ENCODE measurements at regions not wholly inside any gene's neighbourhood (a gene's known extent, or its start where the extent isn't known, plus 50 kb on each side); places are given as distances from the start of the nearest gene placed in this dataset.
"Not testable (repeated sequence)": the region's sequence is repeated elsewhere in the genome, so short reads cannot be mapped to it uniquely, and the experiment has no call there.

DNA sequence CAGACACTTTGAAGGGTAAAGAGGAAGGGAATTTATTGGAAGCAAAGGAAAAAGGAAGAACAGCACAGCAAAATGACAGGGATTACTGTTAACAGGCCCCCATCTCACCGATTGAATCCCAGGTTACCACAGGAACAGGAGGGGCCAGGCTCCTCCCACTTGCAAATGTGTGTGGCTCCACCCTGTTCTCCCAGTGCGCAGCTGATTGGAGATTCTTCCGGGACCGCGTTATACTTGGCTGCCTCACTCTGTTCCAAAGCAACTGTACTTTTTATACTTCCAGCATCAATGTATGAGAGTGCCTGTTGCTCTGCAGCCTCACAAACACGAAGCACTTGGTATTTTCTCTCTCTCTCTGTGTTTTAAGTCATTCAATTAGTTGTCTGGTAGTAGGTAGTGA is 273.6 kb upstream of the MDGA2 start:
- DNase-seq = no peak

DNA sequence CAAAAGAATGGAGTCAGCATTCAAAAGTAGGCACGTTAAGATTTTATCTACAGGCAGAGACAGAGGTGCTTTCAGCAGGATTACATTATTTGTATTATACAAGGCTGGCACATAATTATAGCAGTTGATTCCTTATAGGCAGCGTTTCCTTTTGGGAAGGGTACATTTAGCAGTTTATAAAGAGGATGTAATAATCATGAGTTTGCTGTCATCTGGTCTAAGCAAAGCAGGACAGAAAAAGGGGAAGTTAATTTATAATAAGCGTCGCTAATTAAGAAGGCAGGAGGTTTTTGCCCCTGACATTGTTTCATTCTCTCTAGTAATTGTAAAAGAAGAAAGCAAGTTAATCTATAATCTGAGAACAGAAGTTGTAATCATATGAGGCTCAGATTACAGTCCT is 259.9 kb upstream of the MDGA2 start:
- DNase-seq = no peak

DNA sequence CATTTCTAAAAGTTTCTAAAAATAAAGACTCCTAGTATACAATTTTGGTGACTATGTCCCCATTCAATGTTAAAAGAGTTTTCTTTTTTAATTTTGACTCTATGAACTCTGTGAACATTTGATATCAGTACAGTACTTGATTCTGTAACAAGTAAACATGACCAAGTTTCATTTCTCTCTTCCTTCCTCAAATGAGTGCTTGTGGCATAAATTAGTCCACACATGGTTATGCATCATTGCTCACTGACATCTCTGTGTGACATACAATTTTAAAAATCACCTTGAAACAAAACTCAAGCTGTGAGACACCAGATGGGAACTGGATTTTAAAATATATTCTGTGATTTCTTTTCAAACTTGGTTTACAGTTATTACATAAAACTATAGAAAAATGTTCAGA is 253.9 kb upstream of the MDGA2 start:
- DNase-seq = no peak

DNA sequence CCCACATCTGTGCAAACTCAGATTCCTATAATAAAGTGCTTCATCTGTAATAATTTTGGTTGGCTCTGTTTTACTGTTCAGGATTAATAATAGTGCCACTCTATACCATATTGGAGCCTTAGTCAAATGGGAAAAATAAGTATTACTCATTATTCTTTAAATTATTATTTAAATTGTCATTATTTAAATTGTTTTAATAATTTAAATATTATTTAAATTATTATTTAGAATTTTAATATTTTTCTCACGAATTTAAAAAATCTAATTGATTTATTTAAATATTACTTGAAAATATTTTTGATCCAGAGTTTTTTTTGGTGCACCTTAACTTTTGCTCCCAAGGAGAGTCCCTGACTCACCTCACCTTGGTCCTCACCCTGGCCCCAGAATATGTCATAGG is 245.7 kb upstream of the MDGA2 start:
- DNase-seq = no peak

DNA sequence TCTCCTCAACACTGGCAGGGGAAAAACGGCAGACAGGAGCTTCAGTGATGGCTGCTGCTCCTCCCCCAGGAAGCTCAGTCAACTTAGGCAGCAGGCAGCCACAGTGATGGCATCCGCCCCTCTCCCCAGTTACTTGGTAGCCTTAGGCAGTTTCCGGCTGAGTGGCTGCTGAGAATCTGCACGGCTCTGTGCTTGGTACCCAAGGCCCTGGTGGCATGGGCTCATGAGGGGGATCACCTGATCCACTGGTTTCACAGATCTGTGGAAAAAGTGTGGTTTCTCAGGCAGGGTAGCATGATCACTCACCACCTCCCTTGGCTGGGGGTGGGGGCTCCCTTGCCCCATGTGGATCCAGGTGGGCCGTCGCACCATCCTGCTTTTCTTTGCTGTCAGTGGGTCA is 244.6 kb upstream of the MDGA2 start:
- DNase-seq = no peak

DNA sequence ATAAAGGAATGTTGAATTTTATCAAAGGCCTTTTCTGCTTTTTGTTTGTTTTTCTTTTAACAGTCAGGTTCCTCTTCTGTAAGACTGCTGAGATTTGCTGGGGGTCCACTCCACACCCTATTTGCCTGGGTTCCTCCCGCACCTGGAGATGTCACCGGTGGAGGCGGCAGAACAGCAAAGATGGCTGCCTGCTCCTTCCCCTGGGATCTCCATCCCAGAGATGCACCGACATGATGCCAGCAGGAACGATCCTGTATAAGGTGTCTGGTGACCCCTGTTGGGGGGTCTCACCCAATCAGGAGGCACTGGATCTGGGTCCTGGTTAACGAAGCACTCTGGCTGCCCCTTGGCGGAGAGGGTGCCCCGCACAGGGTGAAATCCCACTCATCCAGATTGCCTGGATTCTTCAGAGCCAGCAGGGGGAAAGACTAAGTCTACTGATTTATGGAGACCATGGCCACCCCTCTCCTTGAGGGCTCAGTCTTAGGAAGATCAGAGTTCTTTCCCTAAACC is 244.0 kb upstream of the MDGA2 start:
- no peak for DNase-seq

DNA sequence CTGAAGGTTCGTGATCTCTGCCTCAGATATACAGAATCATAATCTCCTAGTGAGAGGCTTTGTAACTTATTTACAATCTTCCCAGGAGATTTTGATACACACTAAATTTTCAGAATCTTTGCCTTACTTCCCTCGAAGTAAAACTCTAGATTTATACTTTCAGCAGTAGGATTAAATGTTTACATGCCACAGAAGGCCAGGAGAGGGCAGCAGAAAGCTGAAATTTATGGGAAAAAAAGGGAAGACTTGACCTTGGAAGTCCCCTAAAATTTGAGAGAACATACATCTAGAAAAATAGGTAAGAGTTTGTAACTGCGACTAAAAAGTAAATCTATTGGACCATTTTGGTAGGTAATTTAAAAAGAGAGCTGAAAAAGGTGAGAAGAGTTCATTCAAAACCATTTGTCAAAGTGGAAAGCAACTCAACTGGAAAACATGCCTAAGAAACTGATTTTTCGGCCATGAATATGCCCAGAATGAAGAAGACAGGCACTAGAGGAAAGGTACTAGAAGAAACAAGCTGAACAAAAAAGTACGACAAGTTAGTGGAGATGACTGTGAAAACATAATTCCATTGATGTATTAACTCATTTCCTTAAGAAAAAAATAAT is 242.0 kb upstream of the MDGA2 start:
- DNase-seq = no peak

DNA sequence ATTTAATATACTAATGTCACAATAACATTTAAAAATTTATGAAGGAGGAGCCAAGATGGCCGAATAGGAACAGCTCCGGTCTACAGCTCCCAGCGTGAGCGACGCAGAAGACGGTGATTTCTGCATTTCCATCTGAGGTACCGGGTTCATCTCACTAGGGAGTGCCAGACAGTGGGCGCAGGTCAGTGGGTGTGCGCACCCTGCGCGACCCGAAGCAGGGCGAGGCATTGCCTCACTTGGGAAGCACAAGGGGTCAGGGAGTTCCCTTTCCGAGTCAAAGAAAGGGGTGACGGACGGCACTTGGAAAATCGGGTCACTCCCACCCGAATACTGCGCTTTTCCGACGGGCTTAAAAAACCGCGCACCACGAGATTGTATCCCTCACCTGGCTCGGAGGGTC is 225.7 kb upstream of the MDGA2 start:
- not testable (repeated sequence) for DNase-seq

DNA sequence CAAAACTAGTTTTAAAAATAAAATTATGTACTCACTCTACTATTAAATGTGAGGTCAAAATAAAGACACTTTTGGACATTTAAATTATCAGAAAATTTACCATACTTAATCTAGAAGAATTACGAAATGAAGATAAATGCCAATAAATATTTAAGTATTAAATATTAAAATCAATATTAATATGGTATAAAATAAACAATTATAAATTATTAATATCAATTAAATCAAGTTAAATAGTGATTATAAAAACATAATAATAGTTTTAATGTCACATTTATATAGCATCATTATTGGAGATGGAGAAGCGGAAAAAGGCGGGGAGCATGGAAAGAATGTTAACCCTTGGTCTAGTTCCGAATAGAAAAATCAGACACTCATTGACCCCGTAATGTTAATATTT is 224.3 kb upstream of the MDGA2 start:
- DNase-seq = no peak

DNA sequence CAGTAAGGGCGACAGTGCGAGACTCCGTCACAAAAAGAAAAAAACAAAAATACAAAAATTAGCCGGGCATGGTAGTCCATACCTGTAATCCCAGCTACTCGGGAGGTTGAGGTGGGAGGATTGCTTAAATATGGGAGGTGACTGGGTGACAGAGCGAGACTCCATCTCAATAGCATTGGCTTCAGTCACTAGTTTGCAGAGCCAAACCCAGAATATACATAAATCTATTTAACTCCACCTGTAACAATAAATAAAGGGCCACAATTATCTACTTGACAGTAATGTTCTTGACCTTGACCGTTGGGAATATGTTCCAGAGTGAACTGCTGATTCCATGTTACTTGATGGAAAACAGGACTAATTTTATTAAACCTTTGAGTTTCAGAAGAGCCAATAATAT is 198.9 kb upstream of the MDGA2 start:
- no peak for DNase-seq

DNA sequence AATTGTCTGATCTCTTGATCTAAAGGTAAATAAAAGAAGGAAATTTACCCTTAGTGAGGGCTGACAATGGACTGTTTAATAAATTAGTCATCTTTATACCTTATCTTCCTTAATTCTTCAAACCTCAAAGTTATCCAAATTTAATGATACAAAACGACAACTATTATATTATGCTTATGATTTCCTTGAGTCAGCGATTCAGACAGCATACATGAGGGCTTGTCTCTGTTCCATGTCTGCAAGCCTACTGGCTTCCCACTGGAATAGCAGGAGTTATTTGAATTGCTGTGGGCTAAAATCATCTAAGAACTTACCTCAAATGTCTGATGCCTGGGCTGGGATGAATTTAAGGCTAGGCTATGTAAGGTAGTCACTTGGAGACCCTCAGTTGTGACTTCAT is 197.2 kb upstream of the MDGA2 start:
- no peak for DNase-seq

DNA sequence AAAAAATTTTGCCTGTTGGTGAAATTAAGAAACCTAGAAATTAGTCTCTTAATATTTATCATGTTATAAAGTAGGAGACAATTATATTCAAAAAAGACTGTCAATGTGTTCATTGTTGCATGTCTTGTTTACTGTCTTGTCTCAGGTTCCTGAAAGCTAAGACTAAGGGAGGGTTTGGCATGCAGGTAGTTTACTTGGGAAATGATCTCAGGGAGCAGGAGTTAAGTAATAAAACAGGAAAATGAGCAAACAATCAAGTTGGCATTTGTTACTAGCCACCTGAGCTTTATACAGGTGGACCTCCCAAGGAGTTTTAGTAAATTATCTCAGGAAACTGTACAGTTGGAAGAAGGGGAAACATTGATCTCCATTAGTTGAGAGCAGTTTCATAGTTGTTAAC is 188.0 kb upstream of the MDGA2 start:
- no peak for DNase-seq

DNA sequence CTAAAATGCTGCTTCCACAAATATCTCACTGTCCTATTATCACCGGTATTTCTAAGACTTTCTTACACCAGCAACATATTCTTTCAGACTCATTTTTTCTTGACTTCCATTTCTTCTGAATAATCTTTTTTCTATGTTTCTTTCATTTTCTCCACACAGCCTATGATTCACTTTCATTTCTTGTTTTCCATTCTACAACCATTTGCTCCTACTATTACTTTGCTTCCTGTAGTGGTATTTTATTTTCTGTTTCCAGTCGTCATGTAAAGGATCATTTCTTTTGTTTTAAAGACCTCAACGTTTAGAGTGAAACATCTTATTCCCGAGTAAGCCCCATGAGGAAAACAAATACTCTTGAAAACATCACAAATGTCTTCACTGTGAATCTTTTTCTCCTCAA is 182.2 kb upstream of the MDGA2 start:
- no peak for DNase-seq

DNA sequence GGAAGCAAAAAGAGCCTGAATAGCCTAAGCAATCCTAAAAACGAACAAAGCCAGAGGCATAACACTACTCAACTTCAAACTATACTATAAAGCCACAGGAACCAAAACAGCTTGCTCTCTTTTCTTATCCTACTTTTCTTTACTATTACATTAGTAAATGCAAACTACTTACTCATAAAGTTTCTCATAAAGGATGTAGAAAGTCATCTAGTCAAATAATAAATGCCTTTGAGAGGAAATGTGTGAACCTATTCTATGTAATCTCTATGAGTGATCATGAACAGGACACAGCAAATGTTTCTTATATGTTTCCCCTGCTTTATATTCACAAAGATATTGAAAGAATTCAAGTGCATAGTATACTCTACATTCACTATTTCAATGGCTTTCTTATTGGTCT is 176.9 kb upstream of the MDGA2 start:
- no peak for DNase-seq

DNA sequence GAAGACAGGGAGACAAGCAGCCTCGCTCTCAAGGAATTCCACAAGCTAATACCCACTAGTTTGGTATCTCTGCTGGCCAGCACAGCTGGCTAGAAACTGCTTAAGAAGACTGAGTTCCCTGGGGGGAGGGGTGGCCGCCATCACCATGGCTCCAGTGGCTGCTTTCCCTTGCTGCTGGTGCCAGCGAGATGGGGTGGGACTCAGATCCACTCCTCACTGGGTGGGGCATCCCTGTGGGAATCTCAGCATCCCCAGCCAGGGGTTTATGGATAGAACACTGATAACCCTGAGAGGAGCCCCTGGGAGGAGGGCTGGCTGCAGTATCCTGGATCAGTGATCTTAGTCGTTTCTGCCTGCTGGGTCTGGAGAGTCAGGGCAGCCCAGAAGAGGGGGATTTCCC is 170.6 kb upstream of the MDGA2 start:
- no peak for DNase-seq

DNA sequence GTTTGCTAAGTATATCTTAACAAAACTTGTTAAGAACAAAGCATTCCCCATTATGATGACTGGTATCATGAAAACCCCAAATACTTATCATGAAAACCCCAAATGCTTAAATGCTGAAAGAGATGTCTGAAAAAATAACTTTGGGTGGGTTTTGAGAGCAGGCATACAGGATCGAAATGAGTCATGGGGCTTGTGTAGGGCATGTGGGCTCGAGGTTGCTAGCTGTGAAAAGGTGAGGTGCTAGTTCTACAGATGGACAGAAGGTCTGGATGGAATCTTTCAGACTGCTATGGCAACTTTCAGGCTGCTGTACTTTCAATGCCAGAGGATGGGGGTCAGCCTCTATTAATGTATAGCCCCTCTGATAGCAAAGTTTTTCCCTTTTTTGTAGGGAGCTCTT is 167.8 kb upstream of the MDGA2 start:
- no peak for DNase-seq

DNA sequence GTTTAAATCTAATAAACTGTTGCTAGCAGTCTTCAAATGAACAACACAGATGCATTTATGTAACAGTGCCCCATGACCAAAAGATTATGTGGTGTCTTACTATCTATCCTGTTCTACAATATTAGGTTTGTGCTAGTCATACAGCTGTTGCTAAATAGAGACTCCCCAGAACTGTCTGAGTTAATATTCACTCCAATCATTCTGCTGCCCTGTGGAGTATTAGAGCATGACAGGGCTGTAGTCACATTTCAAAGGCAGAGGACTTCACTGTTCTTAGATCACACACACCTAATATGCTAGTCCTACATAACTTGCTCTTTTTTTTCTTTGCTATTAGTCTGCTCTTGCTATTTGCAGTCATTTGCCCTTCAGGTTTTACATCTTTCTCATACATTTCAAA is 157.6 kb upstream of the MDGA2 start:
- DNase-seq = no peak

DNA sequence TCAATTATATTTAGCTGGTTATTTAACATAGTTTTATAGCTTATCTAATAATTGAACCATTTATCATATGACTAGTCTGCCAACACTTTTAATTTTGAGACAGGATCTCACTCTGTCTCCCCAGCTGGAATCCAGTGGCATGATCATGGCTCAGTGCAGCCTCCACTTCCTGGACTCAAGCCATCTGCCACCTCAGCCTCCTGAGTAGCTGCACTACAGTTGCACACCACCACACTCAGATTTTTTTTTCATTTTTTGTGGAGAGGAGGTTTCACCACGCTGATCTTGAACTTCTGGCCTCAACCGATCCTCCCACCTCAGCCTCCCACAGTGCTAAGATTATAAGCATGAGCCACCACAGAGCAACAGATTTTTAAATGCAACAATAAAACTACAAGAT is 151.4 kb upstream of the MDGA2 start:
- DNase-seq = no peak

DNA sequence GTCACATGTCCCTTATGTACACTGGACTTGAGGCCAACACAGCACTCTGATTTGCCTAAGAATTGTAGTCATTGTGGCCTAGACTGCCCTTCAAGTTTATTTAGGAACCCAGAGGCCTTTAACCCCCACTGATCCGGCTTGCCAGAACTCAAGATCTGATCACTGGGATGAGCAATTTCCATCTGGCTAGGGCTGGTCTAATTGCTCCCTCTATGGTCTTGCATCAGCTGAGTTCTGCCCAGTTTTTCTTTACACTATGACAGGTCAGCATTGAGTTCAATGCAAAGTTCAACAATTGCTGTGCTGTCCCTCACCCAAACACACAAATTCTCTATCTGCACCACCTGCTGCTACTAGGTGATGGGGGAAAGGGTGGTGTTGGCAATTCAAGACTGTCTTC is 146.9 kb upstream of the MDGA2 start:
- no peak for DNase-seq

DNA sequence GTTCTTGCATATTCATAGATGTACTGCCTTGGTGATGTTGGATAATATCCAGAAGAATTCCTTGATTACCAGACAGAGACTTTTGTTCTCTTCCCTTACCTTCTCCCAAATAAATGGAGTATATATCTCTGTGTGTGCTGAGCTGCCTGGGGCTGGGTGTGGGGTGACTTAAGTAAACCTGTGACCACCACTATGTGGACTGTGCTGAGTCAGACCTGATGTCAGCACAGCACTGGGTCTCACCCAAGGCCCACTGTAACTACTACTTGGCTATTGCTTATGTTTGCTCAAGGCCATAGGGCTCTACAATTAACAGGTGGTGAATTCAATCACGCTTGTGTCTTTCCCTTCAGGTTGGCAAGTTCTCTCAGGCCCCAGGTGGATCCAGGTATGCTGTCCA is 145.7 kb upstream of the MDGA2 start:
- no peak for DNase-seq

DNA sequence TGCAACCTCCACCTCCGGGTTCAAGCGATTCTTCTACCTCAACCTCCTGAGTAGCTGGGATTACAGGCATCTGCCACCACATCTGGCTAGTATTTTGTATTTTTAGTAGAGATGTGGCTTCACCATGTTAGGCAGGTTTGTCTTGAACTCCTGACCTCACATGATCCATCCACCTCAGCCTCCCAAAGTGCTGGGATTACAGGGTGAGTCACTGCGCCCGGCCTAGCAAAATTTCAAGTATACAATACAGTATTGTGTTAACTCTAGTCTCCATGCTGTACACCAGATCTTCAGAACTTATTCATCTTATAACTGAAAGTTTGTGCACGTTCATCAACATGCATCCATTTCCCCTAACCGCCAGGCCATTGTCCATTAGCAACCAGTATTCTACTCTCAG is 115.1 kb upstream of the MDGA2 start:
- no peak for DNase-seq

DNA sequence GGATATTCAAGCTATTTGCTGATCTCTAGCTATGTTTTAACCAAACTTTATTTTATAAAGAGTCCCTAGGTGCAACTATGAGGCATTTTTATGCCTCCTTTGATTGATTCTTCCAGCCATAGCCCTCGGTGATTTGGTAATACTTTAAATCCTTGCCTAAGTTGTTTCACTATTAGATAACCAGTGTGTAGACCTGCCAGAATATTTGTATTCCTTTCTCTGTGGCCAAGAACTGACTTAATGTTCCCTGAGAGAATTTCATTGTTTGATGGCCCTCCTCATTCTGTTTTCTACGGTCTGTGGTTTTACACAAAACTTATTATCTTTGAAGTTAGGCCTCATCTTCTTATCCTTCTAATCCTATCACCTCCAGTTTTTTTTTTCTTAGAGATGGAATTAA is 109.7 kb upstream of the MDGA2 start:
- DNase-seq = no peak

DNA sequence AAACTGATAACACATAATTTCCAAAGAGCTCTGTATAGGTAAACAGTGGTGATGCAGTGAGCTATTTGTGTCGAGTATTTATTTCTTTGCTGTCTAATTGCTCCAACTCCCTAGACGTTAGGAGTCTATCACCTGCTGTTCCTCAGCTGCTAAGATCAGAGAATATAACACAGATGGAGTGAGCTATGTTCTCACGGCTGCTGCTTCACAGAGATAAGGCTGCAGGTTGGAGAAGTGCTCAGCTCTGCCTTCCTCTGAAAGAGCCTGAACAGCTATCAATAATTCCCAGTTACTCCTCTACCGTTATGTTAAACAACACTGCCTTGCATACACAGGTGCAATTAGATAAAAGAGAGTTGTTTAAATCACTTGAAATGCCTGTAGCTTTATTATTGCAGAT is 103.2 kb upstream of the MDGA2 start:
- no peak for DNase-seq

DNA sequence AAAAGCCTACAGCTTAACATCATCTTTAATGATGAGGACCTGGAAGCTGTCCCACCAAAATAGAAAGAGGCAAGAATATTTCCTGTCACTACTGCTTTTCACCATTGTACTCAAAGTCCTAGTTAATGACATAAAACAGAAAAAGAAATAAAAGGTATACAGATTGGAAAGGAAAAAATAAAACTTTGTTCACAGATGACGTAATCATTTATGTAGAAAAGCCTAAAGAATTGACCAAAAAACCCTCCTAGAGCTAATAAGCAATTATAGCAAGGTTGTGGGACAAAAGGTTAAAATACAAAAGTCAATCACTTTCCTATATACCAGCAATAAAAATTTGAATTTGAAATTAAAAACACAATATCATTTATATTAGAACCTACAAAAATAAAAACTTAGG is 97.2 kb upstream of the MDGA2 start:
- DNase-seq = no peak

DNA sequence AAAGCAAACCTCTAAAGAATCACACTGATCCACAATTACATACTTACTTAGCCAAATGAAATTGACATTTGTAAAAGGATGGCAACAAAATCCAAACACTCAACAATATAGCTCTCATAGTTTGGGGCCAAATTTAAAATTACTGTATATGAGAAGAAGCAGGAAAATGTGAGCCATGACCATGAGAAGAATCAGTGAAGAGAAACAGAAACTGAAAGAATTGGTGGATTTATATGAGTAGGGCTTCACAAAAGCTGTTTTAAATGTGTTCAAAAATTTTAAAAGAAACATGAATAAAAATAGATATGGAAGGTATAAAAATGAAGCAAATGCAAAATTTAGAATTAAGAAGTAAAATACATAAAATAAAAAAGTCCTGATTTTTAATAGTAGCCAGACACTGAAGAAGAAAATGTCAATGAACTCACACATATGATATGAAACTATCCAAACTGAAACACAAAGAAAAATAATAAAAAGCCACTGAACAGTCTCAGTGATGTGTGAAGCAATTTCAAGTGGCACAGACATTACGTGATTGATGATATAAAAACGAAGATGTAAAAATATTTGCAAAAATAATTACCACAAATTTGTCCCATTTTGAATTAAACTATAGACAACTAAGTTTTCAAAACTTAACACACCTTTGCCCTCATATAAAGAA is 87.9 kb upstream of the MDGA2 start:
- no peak for DNase-seq

All from stimulated activated CD4-positive, alpha-beta T cell treated with anti-CD3 and anti-CD28 coated beads, Interleukin-1b, Interleukin-23, amount 100 ng/mL, for 48 hours (primary cell).